PC-3 (cell line): ENCODE measurements at regions not wholly inside any gene's neighbourhood (a gene's known extent, or its start where the extent isn't known, plus 50 kb on each side); places are given as distances from the start of the nearest gene placed in this dataset.

Experiments used
- ATAC-seq: fragments of 200-7000 bp; cut with Tn5 transposase; 2 replicates; pipeline ENCODE4 v1.9.1; 2020; ENCODE audit warnings: mild to moderate bottlenecking, moderate library complexity
- BruUV-seq: library from RNA; stranded (reverse); fragments of 400-500 nt; replicated peaks from 2 replicates; lab custom pipeline; 2021; lab: Mats Ljungman, UMichigan
- CTCF ChIA-PET: fragments of 300-600 bp; sonication (Branson Sonifier 250); formaldehyde crosslinking; loops from one replicate; lab custom pipeline; 2022; ENCODE audit warnings: antibody characterized with exemption; lab: Charles Lee
- POLR2A ChIA-PET: fragments of 300-600 bp; sonication (Branson Sonifier 250); formaldehyde crosslinking; loops from one replicate; lab custom pipeline; 2022; ENCODE audit warnings: antibody characterized with exemption; ENCODE audit not compliant: unreplicated experiment; lab: Charles Lee
- DNase-seq: peaks from one replicate; pipeline ENCODE4 v3.0.0-alpha.2; 2015
- H2AFZ ChIP-seq: fragments of 300-600 bp; sonication (generic); 2 replicates; pipeline ENCODE4 v1.6.0; 2016; ENCODE audit warnings: antibody characterized with exemption, low read length
- H3F3A ChIP-seq: fragments of 300-600 bp; sonication (generic); one replicate; pipeline ENCODE4 v1.6.0; 2017; ENCODE audit warnings: antibody characterized with exemption, low read length, control low read depth, mild to moderate bottlenecking; ENCODE audit not compliant: unreplicated experiment
- H3K27ac ChIP-seq: fragments of 300-600 bp; sonication (generic); 2 replicates; pipeline ENCODE4 v1.5.1; 2016; ENCODE audit warnings: mild to moderate bottlenecking, low read length
- H3K27me3 ChIP-seq: fragments of 300-600 bp; sonication (generic); 2 replicates; pipeline ENCODE4 v1.6.1; 2016; ENCODE audit warnings: low read length, mixed read lengths
- H3K36me3 ChIP-seq: fragments of 300-600 bp; sonication (generic); 2 replicates; pipeline ENCODE4 v1.6.1; 2016; ENCODE audit warnings: low read depth, mixed run types, low read length, mixed read lengths
- H3K4me1 ChIP-seq: fragments of 300-600 bp; sonication (generic); 2 replicates; pipeline ENCODE4 v1.5.1; 2016; ENCODE audit warnings: low read length; ENCODE audit not compliant: insufficient read depth
- H3K4me2 ChIP-seq: fragments of 300-600 bp; sonication (generic); 2 replicates; pipeline ENCODE4 v1.6.0; 2016; ENCODE audit warnings: low read length
- H3K4me3 ChIP-seq: fragments of 300-600 bp; sonication (generic); 2 replicates; pipeline ENCODE4 v1.5.1; 2016; ENCODE audit warnings: mild to moderate bottlenecking, low read length, mixed read lengths
- H3K79me2 ChIP-seq: fragments of 300-600 bp; sonication (generic); 2 replicates; pipeline ENCODE4 v1.6.1; 2017; ENCODE audit warnings: low read length, mixed read lengths
- H3K9ac ChIP-seq: fragments of 300-600 bp; sonication (generic); 2 replicates; pipeline ENCODE4 v1.6.0; 2016; ENCODE audit warnings: mild to moderate bottlenecking, low read length
- H3K9me2 ChIP-seq: fragments of 300-600 bp; sonication (generic); replicated peaks from 2 replicates; pipeline ENCODE4 v1.6.1; 2016; ENCODE audit warnings: mixed run types, low read length, mixed read lengths
- H3K9me3 ChIP-seq: fragments of 300-600 bp; sonication (generic); 2 replicates; pipeline ENCODE4 v1.6.1; 2016; ENCODE audit warnings: low read length, mixed read lengths
- H4K20me1 ChIP-seq: fragments of 300-600 bp; sonication (generic); 2 replicates; pipeline ENCODE4 v1.6.1; 2016; ENCODE audit warnings: low read length, mixed read lengths
- EZH2 ChIP-seq: fragments of 300-600 bp; sonication (generic); IDR thresholded peaks from one replicate; pipeline ENCODE4 v1.6.1; 2017; ENCODE audit warnings: antibody characterized with exemption, mild to moderate bottlenecking, low read length; ENCODE audit not compliant: unreplicated experiment
- EZH2phosphoT487 ChIP-seq: fragments of 300-600 bp; sonication (generic); IDR thresholded peaks from 2 replicates; pipeline ENCODE4 v1.6.1; 2018; ENCODE audit warnings: mild to moderate bottlenecking, antibody characterized with exemption, low read length, borderline replicate concordance
- intact Hi-C: fragments of 100-400 bp; cut with micrococcal nuclease; formaldehyde crosslinking; loops from 2 replicates; pipeline ENCODE4 v1.9.0; 2023
- TF ChIP-seq, protein P1 (sequence below): fragments of 300-600 bp; sonication (generic); conservative IDR thresholded peaks from 2 replicates; pipeline ENCODE4 v1.5.1; 2017; ENCODE audit warnings: antibody characterized with exemption, low read depth, mild to moderate bottlenecking, low read length

DNA sequence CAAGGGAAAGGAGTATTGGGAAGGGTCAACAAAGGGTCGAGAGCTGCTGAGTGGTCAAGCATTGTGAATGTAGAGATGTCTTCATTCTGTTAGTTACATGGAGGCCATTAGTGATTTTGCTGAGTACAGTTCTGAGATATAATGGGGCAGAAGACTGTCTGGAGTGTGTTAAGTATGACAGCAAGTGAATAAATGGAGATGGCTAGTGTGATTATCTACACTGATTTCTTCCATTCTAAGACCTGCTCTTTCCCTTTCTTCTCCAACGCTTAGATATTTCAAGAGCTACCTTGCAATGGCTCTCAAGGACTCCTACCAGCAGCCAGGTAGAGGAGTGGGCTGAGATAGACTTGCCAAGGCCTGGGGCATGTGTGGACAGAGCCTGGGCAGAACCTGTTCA is 216.5 kb downstream of the MFSD1 start:
- Histone ChIP-seq H4K20me1 (no peaks in the 10 kb centered on the region), H3K9ac (no peak overlapping the region), H3F3A (no peaks in the 10 kb centered on the region), H3K4me3 (no peak overlapping the region), H2AFZ (no peak overlapping the region), H3K9me2 (no peaks in the 10 kb centered on the region), H3K27ac (no peak overlapping the region), H3K27me3 (no peaks in the 10 kb centered on the region), H3K4me1 (no peaks in the 10 kb centered on the region), H3K9me3 (no peaks in the 10 kb centered on the region), H3K36me3 (peaks cover 3% of the 10 kb centered on the region; the same call in 1 of the 2 replicates), H3K79me2 (peaks cover 92% of the 10 kb centered on the region), H3K4me2 (no peak overlapping the region)
- POLR2A ChIA-PET = no interaction called here
- no peak for TF ChIP-seq EZH2phosphoT487
- TF ChIP-seq, protein P1, sequence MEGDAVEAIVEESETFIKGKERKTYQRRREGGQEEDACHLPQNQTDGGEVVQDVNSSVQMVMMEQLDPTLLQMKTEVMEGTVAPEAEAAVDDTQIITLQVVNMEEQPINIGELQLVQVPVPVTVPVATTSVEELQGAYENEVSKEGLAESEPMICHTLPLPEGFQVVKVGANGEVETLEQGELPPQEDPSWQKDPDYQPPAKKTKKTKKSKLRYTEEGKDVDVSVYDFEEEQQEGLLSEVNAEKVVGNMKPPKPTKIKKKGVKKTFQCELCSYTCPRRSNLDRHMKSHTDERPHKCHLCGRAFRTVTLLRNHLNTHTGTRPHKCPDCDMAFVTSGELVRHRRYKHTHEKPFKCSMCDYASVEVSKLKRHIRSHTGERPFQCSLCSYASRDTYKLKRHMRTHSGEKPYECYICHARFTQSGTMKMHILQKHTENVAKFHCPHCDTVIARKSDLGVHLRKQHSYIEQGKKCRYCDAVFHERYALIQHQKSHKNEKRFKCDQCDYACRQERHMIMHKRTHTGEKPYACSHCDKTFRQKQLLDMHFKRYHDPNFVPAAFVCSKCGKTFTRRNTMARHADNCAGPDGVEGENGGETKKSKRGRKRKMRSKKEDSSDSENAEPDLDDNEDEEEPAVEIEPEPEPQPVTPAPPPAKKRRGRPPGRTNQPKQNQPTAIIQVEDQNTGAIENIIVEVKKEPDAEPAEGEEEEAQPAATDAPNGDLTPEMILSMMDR = no peak
- no peak for TF ChIP-seq EZH2
- CTCF ChIA-PET = no interaction called here
- no TSS peak for BruUV-seq
- DNase-seq = no peak
- ATAC-seq = no peak
- intact Hi-C loops = no loop called here

DNA sequence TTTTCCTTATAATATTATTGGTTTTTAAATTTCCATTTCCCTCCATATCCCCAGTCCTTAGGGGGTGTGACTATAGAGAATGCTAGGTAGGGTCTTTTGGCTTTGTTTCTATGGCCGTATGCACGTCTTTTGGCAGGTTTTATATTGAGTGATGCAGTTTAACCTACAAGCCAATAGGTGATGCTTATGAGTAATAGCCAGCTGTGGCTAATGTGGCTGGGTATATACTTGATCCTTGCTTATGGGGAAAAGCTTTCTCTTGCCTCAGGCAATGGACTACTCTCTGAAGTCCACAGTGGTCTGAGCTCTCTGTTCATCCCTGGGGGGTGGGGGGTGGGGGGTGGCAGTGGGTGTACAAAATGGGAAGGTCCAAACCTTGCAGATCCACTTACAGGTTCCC is 223.9 kb downstream of the MFSD1 start:
- DNase-seq = peak; percentile 37
- Histone ChIP-seq H3F3A (no peaks in the 10 kb centered on the region), H3K9me3 (no peaks in the 10 kb centered on the region), H2AFZ (no peak overlapping the region), H3K27ac (no peak overlapping the region), H3K27me3 (no peaks in the 10 kb centered on the region), H3K9ac (no peak overlapping the region), H3K4me2 (no peak overlapping the region), H3K4me1 (no peaks in the 10 kb centered on the region), H3K36me3 (peaks cover 3% of the 10 kb centered on the region; the same call in 1 of the 2 replicates), H3K4me3 (no peak overlapping the region), H3K9me2 (no peaks in the 10 kb centered on the region), H3K79me2 (peaks cover 54% of the 10 kb centered on the region), H4K20me1 (no peaks in the 10 kb centered on the region)
- POLR2A ChIA-PET = no interaction called here
- ATAC-seq = no peak
- intact Hi-C loops = no loop called here
- CTCF ChIA-PET = interaction anchor here (0.6 kb wide), 1 partner anchor 398 kb away, joined by 3 read pairs; no protein-coding TSS in a partner anchor
- BruUV-seq = no TSS peak
- no peak for TF ChIP-seq EZH2
- TF ChIP-seq, protein P1 = 0 out of 2 replicates have a peak, but pooled peaks have one; percentile 22
- no peak for TF ChIP-seq EZH2phosphoT487

DNA sequence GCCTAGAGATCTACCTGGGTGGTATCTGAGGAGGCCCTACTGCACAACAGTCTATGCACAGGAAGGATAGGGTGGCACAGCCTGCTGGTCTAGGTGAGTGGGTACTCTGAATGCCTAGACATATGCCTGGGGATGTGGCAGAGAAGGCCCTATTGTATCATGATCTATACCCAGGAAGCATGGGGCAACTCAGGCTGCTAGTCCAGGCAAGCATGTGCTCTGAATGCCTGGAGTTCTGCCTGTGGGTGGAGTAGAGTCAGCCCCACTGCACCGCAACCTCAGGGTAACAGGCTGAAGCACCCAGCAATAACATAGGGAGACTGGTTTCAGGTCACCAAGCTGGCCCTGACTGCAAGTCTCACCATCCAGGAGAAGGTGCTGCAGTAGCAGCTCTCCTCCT is 224.7 kb downstream of the MFSD1 start:
- no peaks in the 10 kb centered on the region for H3K27me3 ChIP-seq
- CTCF ChIA-PET = no interaction called here
- no peaks in the 10 kb centered on the region for H4K20me1 ChIP-seq
- peaks cover 47% of the 10 kb centered on the region for H3K79me2 ChIP-seq
- H3K4me1 ChIP-seq = 0 out of 2 replicates have a peak, but pooled peaks cover 3% of the 10 kb centered on the region
- H3K27ac ChIP-seq = no peak overlapping the region
- peak; percentile 29; the same call in 1 of the 2 replicates for ATAC-seq
- H3F3A ChIP-seq = no peaks in the 10 kb centered on the region
- H2AFZ ChIP-seq = no peak overlapping the region
- intact Hi-C loops = no loop called here
- H3K9me2 ChIP-seq = no peaks in the 10 kb centered on the region
- H3K9me3 ChIP-seq = no peaks in the 10 kb centered on the region
- POLR2A ChIA-PET = no interaction called here
- TF ChIP-seq EZH2phosphoT487 = no peak
- no peak for TF ChIP-seq EZH2
- TF ChIP-seq, protein P1 = no peak
- peaks cover 3% of the 10 kb centered on the region; the same call in 1 of the 2 replicates for H3K36me3 ChIP-seq
- no peak overlapping the region for H3K9ac ChIP-seq
- H3K4me2 ChIP-seq = no peak overlapping the region
- no peak for DNase-seq
- H3K4me3 ChIP-seq = no peak overlapping the region
- BruUV-seq = no TSS peak
